HG02870 (cell line): ENCODE measurements at regions not wholly inside any gene's neighbourhood (a gene's known extent, or its start where the extent isn't known, plus 50 kb on each side); places are given as distances from the start of the nearest gene placed in this dataset.
A peak's percentile ranks its signal among the peaks of the same experiment; 100 is the strongest.

Experiments used
- ATAC-seq: cut with Tn5 transposase; IDR thresholded peaks from one replicate; pipeline ENCODE4 v1.9.1; 2021; ENCODE audit warnings: mild to moderate bottlenecking, moderate library complexity; ENCODE audit not compliant: unreplicated experiment

- ATAC-seq, result no peak
These were observed 439.3 kb downstream of the USP25 start for GRCh38 chr21:16169102-16169511.

GRCh38 chr21:16169779-16170178 lies 440.0 kb downstream of the USP25 start:
- no peak for ATAC-seq

DNA sequence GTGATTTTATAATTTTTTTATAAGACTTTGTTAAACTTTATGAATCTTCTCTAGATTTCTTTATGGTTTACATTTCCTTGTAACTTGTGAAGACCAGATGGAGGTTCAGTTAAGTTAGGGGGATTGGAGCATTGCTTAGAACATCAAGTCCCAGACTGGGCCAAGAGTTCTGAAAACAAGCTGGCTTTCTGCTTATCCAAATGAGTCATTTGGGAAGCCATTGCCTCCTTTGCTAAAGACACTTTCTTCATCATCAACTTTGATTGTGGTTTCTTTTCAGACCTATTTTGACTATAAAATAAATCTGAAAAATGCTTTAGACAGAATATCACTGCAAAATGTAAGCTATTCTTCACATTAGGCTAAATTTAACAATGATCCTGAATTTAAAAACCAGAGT lies 446.8 kb downstream of the USP25 start:
- ATAC-seq, result no peak

GRCh38 chr21:16177532-16177931 lies 447.8 kb downstream of the USP25 start:
- ATAC-seq, result no peak

GRCh38 chr21:16179773-16180172 lies 450.0 kb downstream of the USP25 start:
- no peak for ATAC-seq

DNA sequence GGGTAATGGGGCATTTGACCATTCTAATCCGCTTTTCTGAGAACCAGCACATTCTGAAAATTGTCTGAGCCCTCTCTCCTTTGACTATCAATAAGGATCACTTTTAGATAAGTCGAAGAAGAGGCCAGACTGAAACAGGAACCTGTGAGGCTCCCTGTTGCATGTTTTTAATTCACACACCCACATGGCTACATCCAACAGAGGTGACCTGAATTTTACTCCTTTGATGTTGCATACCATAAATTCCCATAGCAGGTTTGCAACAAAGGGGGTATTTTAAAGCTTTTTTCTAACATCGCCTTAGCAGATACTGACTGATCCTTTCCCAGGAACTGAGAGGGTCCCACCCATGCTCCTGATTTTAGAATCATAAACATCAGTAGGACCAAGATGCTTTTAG lies 450.8 kb downstream of the USP25 start:
- no peak for ATAC-seq

DNA sequence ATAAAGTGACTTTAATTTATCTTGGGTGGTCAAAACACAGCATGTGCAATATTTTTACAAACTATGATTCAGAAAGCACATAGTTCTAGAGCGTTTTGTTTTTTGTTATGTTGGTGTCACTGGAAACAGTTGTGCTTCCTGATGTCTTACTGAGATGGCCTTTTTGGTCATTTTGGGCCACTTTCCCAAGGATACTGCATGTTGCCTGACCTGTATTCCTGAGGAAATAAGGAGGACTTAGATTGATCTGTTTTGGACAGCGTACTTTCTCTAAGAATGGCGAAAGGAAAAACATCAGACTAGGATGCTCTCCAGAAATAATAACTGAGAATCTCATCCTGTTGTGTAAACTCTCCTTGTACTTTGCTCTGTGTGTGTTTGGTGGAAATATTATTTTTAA lies 451.2 kb downstream of the USP25 start:
- ATAC-seq, result no peak

GRCh38 chr21:16185766-16186165 lies 456.0 kb downstream of the USP25 start:
- no peak for ATAC-seq

DNA sequence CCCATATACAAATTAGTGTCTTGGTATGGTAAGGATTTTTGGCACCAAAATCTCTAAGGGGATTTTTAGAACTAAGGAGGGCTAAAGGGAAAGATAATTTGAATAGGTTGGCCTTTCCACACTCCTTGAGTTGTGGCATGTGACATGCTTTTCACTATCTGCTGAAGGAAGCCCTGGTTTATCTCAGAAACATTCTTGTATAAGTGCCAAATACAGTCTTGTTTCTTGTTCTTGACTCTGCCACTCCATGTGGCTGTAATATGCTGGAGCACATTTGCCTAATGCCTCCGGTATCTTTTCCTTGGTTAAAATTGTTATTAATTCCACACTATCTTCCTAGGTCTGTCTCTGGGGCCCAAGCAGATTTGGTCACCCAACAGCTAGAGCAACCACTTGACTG lies 457.0 kb downstream of the USP25 start:
- ATAC-seq, result no peak

- ATAC-seq, result no peak
These were observed 458.0 kb downstream of the USP25 start for GRCh38 chr21:16187603-16188301.

- ATAC-seq, result no peak
These were observed 463.1 kb downstream of the USP25 start for GRCh38 chr21:16192902-16193301.

DNA sequence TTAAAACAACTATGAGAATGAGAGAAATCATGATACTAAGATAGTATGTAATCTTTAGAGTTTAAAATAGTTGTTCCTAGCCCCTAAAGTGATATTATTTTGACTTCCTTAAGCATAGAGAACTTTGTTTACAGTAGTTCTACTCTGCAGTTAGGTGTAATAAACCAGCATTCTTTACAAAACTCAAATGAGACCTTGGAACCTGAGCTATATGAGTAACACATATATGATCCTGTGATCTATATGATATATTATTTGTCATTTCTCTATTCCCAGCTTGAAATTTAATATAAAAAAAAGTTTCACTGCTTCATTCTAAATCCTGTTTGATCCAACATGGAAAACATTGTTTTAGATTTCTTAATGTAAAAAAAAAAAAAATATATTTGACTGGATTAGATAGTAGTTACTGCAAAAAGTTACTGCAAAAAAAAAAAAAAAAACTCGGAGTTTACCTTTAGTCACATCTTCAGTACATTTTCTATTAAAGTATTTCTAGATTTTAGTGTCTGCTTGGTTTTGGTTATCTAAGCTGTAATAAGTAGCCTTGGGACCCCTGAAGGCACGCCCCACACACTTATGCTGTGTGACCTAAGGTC lies 463.8 kb downstream of the USP25 start:
- ATAC-seq, result peak; percentile 35

DNA sequence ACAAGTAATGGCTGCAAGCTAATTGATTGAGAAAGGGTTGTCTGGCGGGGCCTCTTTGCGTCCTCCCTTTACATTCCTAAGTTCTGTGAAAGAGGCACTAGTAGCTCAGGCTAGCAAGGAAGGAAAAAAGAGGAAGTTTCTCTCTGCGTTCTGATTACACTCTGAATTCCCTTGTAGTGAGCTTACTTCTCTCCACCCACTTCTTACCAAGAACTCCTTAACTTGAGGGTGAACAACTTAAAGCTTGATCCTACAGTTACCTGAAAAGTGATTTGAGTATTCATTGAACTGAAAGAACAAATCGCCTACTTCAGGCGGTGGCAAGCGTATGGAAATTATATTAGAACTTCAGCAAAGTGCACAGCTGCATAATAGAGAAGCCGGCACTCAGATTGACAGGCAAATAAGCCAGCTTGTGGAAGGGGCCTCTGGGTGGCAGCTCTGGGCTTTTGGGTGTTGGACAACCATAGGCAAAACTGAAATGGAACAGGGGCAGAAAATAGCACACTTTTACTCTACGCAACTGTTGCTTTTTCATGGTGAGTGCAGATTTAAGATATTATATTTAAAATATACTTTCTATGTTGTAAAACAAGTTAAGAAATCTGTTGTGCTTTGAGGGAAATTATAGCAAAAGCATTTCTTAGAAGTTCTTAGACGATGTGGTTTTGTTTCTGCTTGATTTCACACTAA lies 464.5 kb downstream of the USP25 start:
- peak; percentile 69 for ATAC-seq

- no peak for ATAC-seq
These were observed 465.2 kb downstream of the USP25 start for GRCh38 chr21:16194788-16195537.

- no peak for ATAC-seq
These were observed 465.7 kb downstream of the USP25 start for GRCh38 chr21:16195538-16195910.

- no peak for ATAC-seq
These were observed 466.2 kb downstream of the USP25 start for GRCh38 chr21:16196001-16196400.

GRCh38 chr21:16198546-16198945 lies 468.8 kb downstream of the USP25 start:
- ATAC-seq, result no peak

DNA sequence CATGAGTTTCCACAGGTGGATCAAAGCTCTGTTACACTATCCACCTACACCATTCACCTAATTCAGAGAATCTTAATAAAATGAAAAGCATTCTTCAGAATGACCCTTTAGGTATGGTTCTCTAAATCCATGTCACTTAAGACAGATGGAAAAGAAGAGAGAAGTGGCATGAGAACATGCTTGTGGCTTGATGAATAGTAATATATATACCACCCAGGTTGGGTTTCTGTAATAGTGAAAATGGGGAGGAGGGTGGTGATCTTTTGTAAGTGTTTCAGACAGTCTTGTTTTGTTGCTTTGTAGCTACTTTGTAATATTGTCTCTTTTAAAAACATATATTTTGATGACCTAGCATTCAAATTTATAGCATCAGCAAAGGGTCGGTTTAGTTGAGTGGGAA lies 469.8 kb downstream of the USP25 start:
- no peak for ATAC-seq

- no peak for ATAC-seq
These were observed 471.9 kb downstream of the USP25 start for GRCh38 chr21:16201718-16202117.

- no peak for ATAC-seq
These were observed 475.7 kb downstream of the USP25 start for GRCh38 chr21:16205527-16205926.
